Body of pancreas (tissue), 4 donors: ENCODE measurements at regions not wholly inside any gene's neighbourhood (a gene's known extent, or its start where the extent isn't known, plus 50 kb on each side); places are given as distances from the start of the nearest gene placed in this dataset.

Experiments
- CTCF ChIP-seq, 7 experiments: fragments of 450-650 bp in 4 of 7; fragments of 200-600 bp in 3 of 7; sonication (generic) in 3 of 7; IDR thresholded peaks; one replicate each; pipeline ENCODE4 v1.5.1; 2016 to 2019; ENCODE audit warnings: antibody characterized with exemption in 7 of 7
- POLR2A ChIP-seq, 3 donors: fragments of 450-650 bp; IDR thresholded peaks; one replicate each; pipeline ENCODE4 v1.6.1; 2016; ENCODE audit warnings: antibody characterized with exemption in 3 of 3, mild to moderate bottlenecking in 2 of 3

- TF ChIP-seq CTCF (IDR thresholded peaks at IDR 0.05) (no peak), POLR2A (IDR thresholded peaks at IDR 0.05) (no peak)
These were observed 339.9 kb upstream of the DPH6 start for GRCh38 chr15:35885870-35886269.
